Astrocyte (in vitro differentiated cells and primary cell): ENCODE measurements at regions not wholly inside any gene's neighbourhood (a gene's known extent, or its start where the extent isn't known, plus 50 kb on each side); places are given as distances from the start of the nearest gene placed in this dataset.

ENCODE experiments used
- DNase-seq: peaks from one replicate; pipeline ENCODE4 v3.0.0-alpha.2; 2010; ENCODE audit warnings: low read depth
- FAIRE-seq: peaks from 2 replicates; lab custom pipeline; 2011; peaks lifted over from hg19 to GRCh38; lab: Jason Lieb, UNC
- H2AFZ ChIP-seq: 2 replicates; pipeline ENCODE4 v1.6.0; 2012; ENCODE audit warnings: low read depth, low read length, inconsistent platforms
- H3K27ac ChIP-seq: 2 replicates; pipeline ENCODE4 v1.5.1; 2011; ENCODE audit warnings: low read depth, low read length, inconsistent platforms
- H3K27me3 ChIP-seq: 2 replicates; pipeline ENCODE4 v1.6.0; 2011; ENCODE audit warnings: low read length, inconsistent platforms; ENCODE audit not compliant: insufficient read depth
- H3K36me3 ChIP-seq: 2 replicates; pipeline ENCODE4 v1.5.1; 2011; ENCODE audit warnings: low read length, inconsistent platforms; ENCODE audit not compliant: insufficient read depth
- H3K4me1 ChIP-seq: 2 replicates; pipeline ENCODE4 v1.5.1; 2011; ENCODE audit warnings: low read length, inconsistent platforms; ENCODE audit not compliant: insufficient read depth
- H3K4me2 ChIP-seq: 2 replicates; pipeline ENCODE4 v1.6.0; 2012; ENCODE audit warnings: low read length, inconsistent platforms
- H3K4me3 ChIP-seq: 2 replicates; pipeline ENCODE4 v1.5.1; 2011; ENCODE audit warnings: low read depth, mild to moderate bottlenecking, low read length, inconsistent platforms; ENCODE audit not compliant: insufficient read depth
- H3K79me2 ChIP-seq: 2 replicates; pipeline ENCODE4 v1.6.0; 2012; ENCODE audit warnings: mild to moderate bottlenecking, low read length, inconsistent platforms; ENCODE audit not compliant: insufficient read depth
- H3K9ac ChIP-seq: 2 replicates; pipeline ENCODE4 v1.6.0; 2012; ENCODE audit warnings: mild to moderate bottlenecking, low read length, inconsistent platforms
- H3K9me3 ChIP-seq: 2 replicates; pipeline ENCODE4 v1.5.1; 2012; ENCODE audit warnings: low read depth, mild to moderate bottlenecking, low read length, inconsistent platforms; ENCODE audit not compliant: insufficient read depth
- H4K20me1 ChIP-seq: 2 replicates; pipeline ENCODE4 v1.6.0; 2012; ENCODE audit warnings: low read length, inconsistent platforms; ENCODE audit not compliant: insufficient read depth
- H3K27ac Mint-ChIP-seq: one replicate; pipeline ENCODE4 v1.8.0; 2021; ENCODE audit warnings: mild to moderate bottlenecking, mixed read lengths; ENCODE audit not compliant: unreplicated experiment
- H3K27me3 Mint-ChIP-seq: one replicate; pipeline ENCODE4 v1.8.0; 2021; ENCODE audit warnings: low read depth, mixed read lengths; ENCODE audit not compliant: unreplicated experiment
- H3K36me3 Mint-ChIP-seq: one replicate; pipeline ENCODE4 v1.8.0; 2021; ENCODE audit warnings: low read depth, mixed read lengths; ENCODE audit not compliant: unreplicated experiment
- H3K4me1 Mint-ChIP-seq: one replicate; pipeline ENCODE4 v1.8.0; 2021; ENCODE audit warnings: low read depth, mixed read lengths; ENCODE audit not compliant: unreplicated experiment
- H3K4me3 Mint-ChIP-seq: one replicate; pipeline ENCODE4 v1.8.0; 2021; ENCODE audit warnings: mild to moderate bottlenecking, moderate library complexity, mixed read lengths; ENCODE audit not compliant: unreplicated experiment
- H3K9me3 Mint-ChIP-seq: one replicate; pipeline ENCODE4 v1.8.0; 2021; ENCODE audit warnings: mild to moderate bottlenecking, mixed read lengths; ENCODE audit not compliant: unreplicated experiment
- CTCF ChIP-seq: IDR thresholded peaks from 2 replicates; pipeline ENCODE4 v1.5.1; 2011; ENCODE audit warnings: low read depth, mild to moderate bottlenecking, inconsistent platforms, low read length, moderate library complexity; ENCODE audit not compliant: insufficient read depth
- EZH2 ChIP-seq: IDR thresholded peaks from 2 replicates; pipeline ENCODE4 v1.6.1; 2012; ENCODE audit warnings: mild to moderate bottlenecking, low read length, inconsistent platforms; ENCODE audit not compliant: insufficient read depth

GRCh38 chr6:121522771-121523386 is 87.4 kb downstream of the GJA1 start:
- TF ChIP-seq EZH2, result no peak
- no peak for TF ChIP-seq CTCF
- H3K36me3 ChIP-seq, result no peaks in the 10 kb centered on the region
- no peaks in the 10 kb centered on the region for H3K79me2 ChIP-seq
- Mint-ChIP-seq H3K36me3 (no peaks in the 10 kb centered on the region), H3K9me3 (no peaks in the 10 kb centered on the region), H3K27me3 (no peaks in the 10 kb centered on the region), H3K4me3 (no peak overlapping the region), H3K4me1 (peaks cover 43% of the 10 kb centered on the region), H3K27ac (peak overlapping the region; percentile 97)
- no peak overlapping the region for H2AFZ ChIP-seq
- no peaks in the 10 kb centered on the region for H3K9me3 ChIP-seq
- peak overlapping the region; percentile 92 for H3K9ac ChIP-seq
- peak overlapping the region; percentile 80 for H3K4me2 ChIP-seq
- DNase-seq (peak; percentile 78), FAIRE-seq (no peak)
- H3K27me3 ChIP-seq, result no peaks in the 10 kb centered on the region
- no peaks in the 10 kb centered on the region for H4K20me1 ChIP-seq
- peak overlapping the region; percentile 100 for H3K27ac ChIP-seq
- peak overlapping the region; percentile 29 for H3K4me3 ChIP-seq
- H3K4me1 ChIP-seq, result peaks cover 46% of the 10 kb centered on the region

GRCh38 chr6:121523628-121524027 is 88.2 kb downstream of the GJA1 start:
- TF ChIP-seq CTCF, result no peak
- TF ChIP-seq EZH2, result no peak
- FAIRE-seq (peak; percentile 64), DNase-seq (peak; percentile 27)
- Mint-ChIP-seq H3K4me1 (peaks cover 43% of the 10 kb centered on the region), H3K36me3 (no peaks in the 10 kb centered on the region), H3K27ac (peak overlapping the region; percentile 97), H3K9me3 (no peaks in the 10 kb centered on the region), H3K27me3 (no peaks in the 10 kb centered on the region), H3K4me3 (no peak overlapping the region)
- Histone ChIP-seq H4K20me1 (no peaks in the 10 kb centered on the region), H3K79me2 (no peaks in the 10 kb centered on the region), H3K9me3 (no peaks in the 10 kb centered on the region), H2AFZ (no peak overlapping the region), H3K36me3 (no peaks in the 10 kb centered on the region), H3K27ac (peak overlapping the region; percentile 100), H3K4me2 (peak overlapping the region; percentile 80), H3K27me3 (no peaks in the 10 kb centered on the region), H3K9ac (peak overlapping the region; percentile 92), H3K4me1 (peaks cover 46% of the 10 kb centered on the region), H3K4me3 (no peak overlapping the region)

- H3K4me2 ChIP-seq, result no peak overlapping the region
- H4K20me1 ChIP-seq, result no peaks in the 10 kb centered on the region
- H3K27me3 ChIP-seq, result no peaks in the 10 kb centered on the region
- H3K4me1 Mint-ChIP-seq, result peaks cover 32% of the 10 kb centered on the region
- H3K9me3 Mint-ChIP-seq, result peaks cover 4% of the 10 kb centered on the region
- H3K36me3 Mint-ChIP-seq, result no peaks in the 10 kb centered on the region
- no peak overlapping the region for H2AFZ ChIP-seq
- peaks cover 31% of the 10 kb centered on the region for H3K4me1 ChIP-seq
- DNase-seq (no peak), FAIRE-seq (no peak)
- no peak overlapping the region for H3K4me3 Mint-ChIP-seq
- TF ChIP-seq CTCF (no peak), EZH2 (no peak)
- no peaks in the 10 kb centered on the region for H3K9me3 ChIP-seq
- no peaks in the 10 kb centered on the region for H3K27me3 Mint-ChIP-seq
- H3K27ac ChIP-seq, result no peak overlapping the region
- H3K79me2 ChIP-seq, result no peaks in the 10 kb centered on the region
- H3K9ac ChIP-seq, result no peak overlapping the region
- H3K4me3 ChIP-seq, result no peak overlapping the region
- H3K27ac Mint-ChIP-seq, result no peak overlapping the region
- H3K36me3 ChIP-seq, result no peaks in the 10 kb centered on the region
Measured at GRCh38 chr6:121526282-121526681, 90.8 kb downstream of the GJA1 start.
